Stimulated activated CD4-positive, alpha-beta T cell treated with anti-CD3 and anti-CD28 coated beads, Interleukin-15, amount 100 ng/mL, for 24 hours (primary cell): ENCODE measurements at regions not wholly inside any gene's neighbourhood (a gene's known extent, or its start where the extent isn't known, plus 50 kb on each side); places are given as distances from the start of the nearest gene placed in this dataset.

Experiments
- DNase-seq: peaks from one replicate; pipeline ENCODE4 v3.0.0-alpha.2; 2020

- no peak for DNase-seq
Observed at GRCh38 chr14:34120185-34120977, 169.5 kb upstream of the EGLN3 start.

GRCh38 chr14:34119107-34119858 is 168.4 kb upstream of the EGLN3 start:
- no peak for DNase-seq

GRCh38 chr14:34113991-34114390 is 163.1 kb upstream of the EGLN3 start:
- DNase-seq, result no peak

DNA sequence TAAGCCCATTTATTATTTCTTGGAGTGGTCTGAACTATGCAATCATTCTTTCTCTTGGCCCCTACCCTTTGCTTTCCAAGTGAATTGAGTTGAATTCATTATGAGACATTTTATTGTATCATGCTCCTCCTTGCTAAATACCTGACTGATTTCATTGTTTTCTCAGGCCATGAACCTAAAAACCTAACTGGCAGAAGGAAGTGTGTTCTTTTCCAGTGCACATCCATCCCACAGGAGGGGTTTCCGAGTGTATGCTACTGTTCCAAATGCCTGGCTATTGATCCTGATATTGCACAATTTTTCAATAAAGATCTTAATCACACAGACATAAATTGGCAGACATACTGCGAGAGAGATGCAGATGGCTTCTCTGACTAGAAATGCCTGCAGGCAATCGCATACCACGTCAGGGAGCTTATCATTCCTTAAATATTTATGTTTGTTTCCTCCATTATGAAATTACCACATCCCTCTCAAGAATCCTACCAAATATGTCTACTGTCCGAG is 162.2 kb upstream of the EGLN3 start:
- no peak for DNase-seq

GRCh38 chr14:34111953-34112352 is 161.1 kb upstream of the EGLN3 start:
- no peak for DNase-seq

- no peak for DNase-seq
Observed at GRCh38 chr14:34111505-34111904, 160.6 kb upstream of the EGLN3 start.

GRCh38 chr14:34110531-34110930 is 159.7 kb upstream of the EGLN3 start:
- DNase-seq, result no peak

- DNase-seq, result no peak
Observed at GRCh38 chr14:34107441-34107840, 156.6 kb upstream of the EGLN3 start.

GRCh38 chr14:34106310-34106709 is 155.4 kb upstream of the EGLN3 start:
- no peak for DNase-seq

DNA sequence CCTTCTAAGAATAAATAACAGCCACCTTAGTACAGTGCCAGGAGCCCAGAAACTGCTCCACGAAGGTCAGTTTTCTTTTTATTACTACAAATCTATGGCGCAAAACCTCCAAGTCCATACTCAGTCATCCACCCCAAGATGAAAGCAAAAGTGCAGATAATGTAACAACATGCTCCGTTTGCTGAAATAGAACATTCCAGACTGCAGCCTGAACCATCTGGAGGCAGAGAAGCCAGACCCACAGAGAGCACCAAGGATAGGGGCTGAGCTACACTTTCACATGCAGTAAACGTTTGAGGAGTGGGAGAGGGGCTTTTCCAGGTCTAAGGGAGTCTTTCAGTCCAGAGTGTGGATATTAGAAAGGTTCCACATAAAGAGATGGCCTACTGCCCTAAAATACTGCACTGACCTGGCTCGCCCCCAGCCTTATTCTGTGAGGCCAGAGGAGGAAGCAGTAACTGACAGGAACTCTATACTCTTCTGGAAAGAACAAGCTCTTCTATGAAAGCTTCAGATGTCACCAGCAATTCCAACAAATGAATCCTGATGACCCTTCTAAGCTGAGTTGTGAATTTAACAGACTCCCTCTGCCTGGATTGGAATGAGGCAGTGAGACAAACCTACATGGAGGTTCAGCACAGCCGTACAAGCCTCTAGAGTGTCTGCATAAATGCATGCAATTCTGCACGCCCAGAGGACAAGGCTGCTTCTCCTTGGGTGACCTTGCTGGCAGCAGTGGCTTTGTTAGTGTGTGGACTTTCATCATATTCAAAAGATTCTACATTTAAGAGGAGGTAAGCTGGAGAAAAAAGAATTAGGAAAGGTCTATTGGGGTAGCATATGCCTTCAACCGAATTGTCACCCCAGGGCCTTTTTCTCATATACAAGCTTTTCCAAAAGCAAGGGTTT is 153.9 kb upstream of the EGLN3 start:
- no peak for DNase-seq

DNA sequence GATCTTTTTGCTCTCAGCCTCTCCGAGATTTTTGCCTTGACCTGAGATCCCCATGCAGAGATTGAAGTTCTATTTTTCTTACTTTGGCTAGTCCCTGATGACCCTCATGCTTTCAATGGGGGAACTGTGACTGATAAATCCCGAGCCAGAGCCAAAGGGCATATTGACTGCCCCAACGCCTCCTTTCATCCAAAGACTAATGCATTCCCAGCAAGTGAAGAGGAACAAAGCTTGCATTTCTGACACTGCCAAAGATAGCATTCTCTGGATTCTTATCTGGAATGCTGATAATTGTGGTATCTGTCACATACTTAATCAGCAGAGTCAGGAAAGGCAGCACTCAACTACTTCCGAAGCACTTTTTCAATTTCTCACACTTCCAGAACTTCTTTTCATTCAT is 152.3 kb upstream of the EGLN3 start:
- DNase-seq, result no peak

GRCh38 chr14:34099635-34100034 is 148.8 kb upstream of the EGLN3 start:
- DNase-seq, result no peak

- no peak for DNase-seq
Observed at GRCh38 chr14:34098985-34099349, 148.1 kb upstream of the EGLN3 start.

- DNase-seq, result peak; percentile 16
Observed at GRCh38 chr14:34098045-34098984, 147.4 kb upstream of the EGLN3 start.

DNA sequence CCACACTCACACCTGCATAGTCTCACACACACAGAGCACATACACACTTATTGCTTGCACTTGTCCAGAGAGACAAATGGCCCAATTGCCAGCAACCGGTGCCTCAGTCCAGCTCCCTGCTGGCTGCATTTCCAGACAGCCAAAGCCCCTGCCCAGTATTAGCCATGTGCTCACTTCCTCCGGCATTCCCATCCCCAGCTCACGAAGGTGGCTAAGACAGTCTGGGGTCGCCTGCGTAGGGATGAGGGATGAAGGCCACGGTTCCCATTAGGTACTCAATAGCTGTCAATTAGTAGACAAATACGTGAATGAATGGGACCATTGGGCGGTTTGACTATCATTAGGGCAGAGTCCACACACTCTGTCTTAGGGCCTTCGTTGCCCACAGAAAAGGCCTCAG is 146.8 kb upstream of the EGLN3 start:
- no peak for DNase-seq

GRCh38 chr14:34094384-34094783 is 143.5 kb upstream of the EGLN3 start:
- no peak for DNase-seq

DNA sequence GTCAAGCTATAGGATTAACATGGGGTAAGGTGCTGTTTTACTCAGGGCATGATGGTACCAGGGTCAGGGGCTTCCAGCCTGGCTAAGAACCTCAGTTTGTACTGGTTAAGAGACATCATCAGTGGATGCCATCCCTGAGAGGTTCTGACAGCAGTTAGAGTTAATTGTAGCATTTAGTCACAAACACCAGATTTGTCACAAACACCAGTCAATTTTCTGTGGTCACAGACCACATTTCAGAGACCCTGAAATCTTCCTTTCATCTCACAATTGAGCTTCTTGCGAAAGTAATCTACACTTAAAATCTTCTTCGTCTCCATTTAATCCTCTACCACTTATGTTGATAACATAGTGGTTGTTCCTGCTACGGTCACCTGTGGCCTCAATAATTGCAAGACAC is 143.0 kb upstream of the EGLN3 start:
- no peak for DNase-seq

DNA sequence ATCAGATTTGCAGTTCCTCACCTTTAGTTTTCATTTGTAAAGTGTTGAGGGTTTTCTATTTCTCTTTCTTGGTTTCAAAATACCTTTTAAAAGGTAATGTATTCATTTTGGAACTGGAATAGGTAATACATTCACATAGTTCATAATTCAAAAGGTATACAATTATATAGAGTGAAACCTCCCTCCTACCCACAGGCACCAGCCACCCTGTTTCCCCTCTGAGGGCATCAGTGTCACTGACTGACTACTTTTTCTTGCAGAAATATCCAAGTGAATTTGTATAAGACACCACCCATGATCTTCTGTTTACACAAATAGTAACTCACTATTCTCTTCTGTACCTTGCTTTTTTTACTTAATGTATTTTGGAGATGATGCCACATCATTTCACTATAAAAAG is 139.6 kb upstream of the EGLN3 start:
- no peak for DNase-seq

DNA sequence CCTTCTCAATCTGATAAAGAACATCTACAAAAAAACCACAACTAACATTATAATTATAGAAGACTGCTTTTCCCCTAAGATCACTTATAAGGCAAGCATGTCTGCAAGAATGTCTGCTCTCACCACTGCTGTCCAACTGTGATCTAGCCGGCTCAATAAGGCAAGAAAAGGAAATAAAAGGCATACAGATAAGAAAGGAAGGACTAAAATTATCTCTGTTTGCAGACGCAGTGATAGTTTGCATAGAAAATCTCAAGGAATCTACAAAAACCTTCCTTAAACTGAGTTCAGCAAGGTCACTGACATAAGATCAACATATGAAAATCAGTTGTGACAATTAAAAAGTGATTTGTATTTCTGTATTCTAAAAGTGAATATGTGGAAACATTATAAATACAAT is 138.0 kb upstream of the EGLN3 start:
- DNase-seq, result no peak

- DNase-seq, result no peak
Observed at GRCh38 chr14:34087571-34087970, 136.7 kb upstream of the EGLN3 start.

- no peak for DNase-seq
Observed at GRCh38 chr14:34086223-34086757, 135.4 kb upstream of the EGLN3 start.

GRCh38 chr14:34085695-34086094 is 134.8 kb upstream of the EGLN3 start:
- DNase-seq, result no peak
